Bronchial epithelial cell (primary cell): ENCODE measurements at regions not wholly inside any gene's neighbourhood (a gene's known extent, or its start where the extent isn't known, plus 50 kb on each side); places are given as distances from the start of the nearest gene placed in this dataset.
A peak's percentile ranks its signal among the peaks of the same experiment; 100 is the strongest.

ENCODE experiments used
- DNase-seq: peaks from one replicate; pipeline ENCODE4 v3.0.0-alpha.2; 2010; ENCODE audit warnings: low read depth
- FAIRE-seq: peaks from 2 replicates; lab custom pipeline; 2011; peaks lifted over from hg19 to GRCh38; lab: Jason Lieb, UNC
- H3K27me3 ChIP-seq: 2 replicates; pipeline ENCODE4 v1.5.1; 2011; ENCODE audit warnings: low read length; ENCODE audit not compliant: control insufficient read depth, insufficient read depth
- H3K36me3 ChIP-seq: 2 replicates; pipeline ENCODE4 v1.5.1; 2011; ENCODE audit warnings: low read length; ENCODE audit not compliant: control insufficient read depth, insufficient read depth
- H3K4me3 ChIP-seq: 2 replicates; pipeline ENCODE4 v1.5.1; 2011; ENCODE audit warnings: mild to moderate bottlenecking, low read depth, low read length, control low read depth
- CTCF ChIP-seq: IDR thresholded peaks from 2 replicates; pipeline ENCODE4 v1.5.1; 2011; ENCODE audit warnings: mild to moderate bottlenecking, moderate library complexity, low read length, control low read depth, inconsistent platforms; ENCODE audit not compliant: insufficient read depth, severe bottlenecking

- no peaks in the 10 kb centered on the region for H3K36me3 ChIP-seq
- no peak overlapping the region for H3K4me3 ChIP-seq
- FAIRE-seq (peak; percentile 28), DNase-seq (no peak)
- no peak for TF ChIP-seq CTCF
- peaks cover 17% of the 10 kb centered on the region for H3K27me3 ChIP-seq
Observed at GRCh38 chr5:133851521-133851920, 116.9 kb downstream of the C5orf15 start.

GRCh38 chr5:133850811-133851210, 117.6 kb downstream of the C5orf15 start:
- DNase-seq (no peak), FAIRE-seq (no peak)
- Histone ChIP-seq H3K36me3 (no peaks in the 10 kb centered on the region), H3K4me3 (no peak overlapping the region), H3K27me3 (peaks cover 17% of the 10 kb centered on the region)
- no peak for TF ChIP-seq CTCF

- FAIRE-seq (no peak), DNase-seq (no peak)
- H3K36me3 ChIP-seq: no peaks in the 10 kb centered on the region
- no peak overlapping the region for H3K4me3 ChIP-seq
- peaks cover 13% of the 10 kb centered on the region for H3K27me3 ChIP-seq
- no peak for TF ChIP-seq CTCF
Observed at GRCh38 chr5:133849116-133849515, 119.3 kb downstream of the C5orf15 start.

- DNase-seq (peak; percentile 73), FAIRE-seq (no peak)
- H3K4me3 ChIP-seq: no peak overlapping the region
- peaks cover 13% of the 10 kb centered on the region for H3K27me3 ChIP-seq
- TF ChIP-seq CTCF: no peak
- H3K36me3 ChIP-seq: no peaks in the 10 kb centered on the region
Observed at GRCh38 chr5:133848341-133848811, 120.0 kb downstream of the C5orf15 start.

- FAIRE-seq (no peak), DNase-seq (no peak)
- TF ChIP-seq CTCF: no peak
- Histone ChIP-seq H3K27me3 (peaks cover 13% of the 10 kb centered on the region), H3K4me3 (no peak overlapping the region), H3K36me3 (no peaks in the 10 kb centered on the region)
Observed at GRCh38 chr5:133847886-133848285, 120.5 kb downstream of the C5orf15 start.

GRCh38 chr5:133847301-133847700, 121.1 kb downstream of the C5orf15 start:
- no peak for TF ChIP-seq CTCF
- Histone ChIP-seq H3K4me3 (no peak overlapping the region), H3K27me3 (peaks cover 13% of the 10 kb centered on the region), H3K36me3 (no peaks in the 10 kb centered on the region)
- DNase-seq: no peak
- FAIRE-seq: no peak
